IMR-90 (cell line): ENCODE measurements at regions not wholly inside any gene's neighbourhood (a gene's known extent, or its start where the extent isn't known, plus 50 kb on each side); places are given as distances from the start of the nearest gene placed in this dataset.
"Not testable (repeated sequence)": the region's sequence is repeated elsewhere in the genome, so short reads cannot be mapped to it uniquely, and the experiment has no call there.

ENCODE experiments used
- ATAC-seq: fragments of 200-7000 bp; cut with Tn5 transposase; 2 replicates; pipeline ENCODE4 v1.9.1; 2020; ENCODE audit warnings: low read depth, mild to moderate bottlenecking, moderate library complexity
- BruUV-seq: library from RNA; stranded (reverse); fragments of 400-500 nt; replicated peaks from 2 replicates; lab custom pipeline; 2021; lab: Mats Ljungman, UMichigan
- CTCF ChIA-PET: fragments of 300-600 bp; formaldehyde crosslinking; extraction: SDS; loops from one replicate; lab custom pipeline; 2021; ENCODE audit warnings: antibody characterized with exemption; lab: Yijun Ruan, JAX
- POLR2A ChIA-PET: fragments of 300-600 bp; sonication (Branson Sonifier 250); formaldehyde crosslinking; loops from one replicate; lab custom pipeline; 2022; ENCODE audit warnings: antibody characterized with exemption; ENCODE audit not compliant: unreplicated experiment; lab: Charles Lee
- DNase-seq: peaks from one replicate; pipeline ENCODE4 v3.0.0; 2013
- H2AFZ ChIP-seq: replicated peaks from 2 replicates; pipeline ENCODE3; 2013; ENCODE audit warnings: low read length, mild to moderate bottlenecking; ENCODE audit not compliant: poor library complexity
- H2AK5ac ChIP-seq: 2 replicates; pipeline ENCODE4 v1.6.1; 2013; ENCODE audit warnings: low read depth, low read length, inconsistent platforms
- H2AK9ac ChIP-seq: replicated peaks from 2 replicates; pipeline ENCODE3; 2013; ENCODE audit warnings: mild to moderate bottlenecking, low read depth, low read length, moderate library complexity; ENCODE audit not compliant: poor library complexity
- H2BK120ac ChIP-seq: 2 replicates; pipeline ENCODE4 v1.6.1; 2013; ENCODE audit warnings: low read depth, low read length, inconsistent platforms
- H2BK15ac ChIP-seq: 3 replicates; pipeline ENCODE4 v1.6.1; 2013; ENCODE audit warnings: low read depth, low read length, inconsistent platforms
- H2BK20ac ChIP-seq: 2 replicates; pipeline ENCODE4 v1.6.1; 2013; ENCODE audit warnings: low read depth, mild to moderate bottlenecking, inconsistent platforms, low read length, moderate library complexity
- H2BK5ac ChIP-seq: 2 replicates; pipeline ENCODE4 v1.6.1; 2013; ENCODE audit warnings: mild to moderate bottlenecking, low read depth, low read length, inconsistent platforms; ENCODE audit not compliant: poor library complexity, severe bottlenecking
- H3K14ac ChIP-seq: replicated peaks from 2 replicates; pipeline ENCODE4 v1.6.1; 2013; ENCODE audit warnings: low read depth, low read length, inconsistent platforms
- H3K18ac ChIP-seq: 2 replicates; pipeline ENCODE4 v1.6.1; 2013; ENCODE audit warnings: low read depth, low read length, control low read depth
- H3K23ac ChIP-seq: 2 replicates; pipeline ENCODE4 v1.6.1; 2013; ENCODE audit warnings: low read depth, low read length, inconsistent platforms
- H3K27ac ChIP-seq: 2 replicates; pipeline ENCODE4 v1.5.1; 2013; ENCODE audit warnings: mild to moderate bottlenecking, control low read depth, low read length; ENCODE audit not compliant: insufficient read depth
- H3K27me3 ChIP-seq: 2 replicates; pipeline ENCODE4 v1.6.1; 2013; ENCODE audit warnings: low read length; ENCODE audit not compliant: control insufficient read depth, insufficient read depth
- H3K36me3 ChIP-seq: 2 replicates; pipeline ENCODE4 v1.6.1; 2013; ENCODE audit warnings: low read length, mixed read lengths; ENCODE audit not compliant: control insufficient read depth, insufficient read depth
- H3K4ac ChIP-seq: 2 replicates; pipeline ENCODE4 v1.6.1; 2013; ENCODE audit warnings: low read depth, low read length, inconsistent platforms
- H3K4me1 ChIP-seq: 2 replicates; pipeline ENCODE4 v1.6.1; 2013; ENCODE audit warnings: low read length, mixed read lengths; ENCODE audit not compliant: control insufficient read depth, insufficient read depth
- H3K4me2 ChIP-seq: 2 replicates; pipeline ENCODE4 v1.6.1; 2013; ENCODE audit warnings: low read depth, mild to moderate bottlenecking, control low read depth, low read length, moderate library complexity
- H3K4me3 ChIP-seq: 2 replicates; pipeline ENCODE4 v1.5.1; 2013; ENCODE audit warnings: low read depth, mild to moderate bottlenecking, control low read depth, low read length, moderate library complexity; ENCODE audit not compliant: insufficient read depth
- H3K56ac ChIP-seq: 2 replicates; pipeline ENCODE4 v1.6.1; 2013; ENCODE audit warnings: low read length, inconsistent platforms; ENCODE audit not compliant: insufficient read depth; ENCODE audit errors: extremely low read depth
- H3K79me1 ChIP-seq, 2 experiments: 2 replicates each; pipeline ENCODE4 v1.6.1; 2013; ENCODE audit warnings: low read length in 2 of 2, inconsistent platforms in 1 of 2, low read depth in 1 of 2
- H3K9ac ChIP-seq: 2 replicates; pipeline ENCODE4 v1.6.1; 2013; ENCODE audit warnings: low read depth, low read length, control low read depth
- H3K9me1 ChIP-seq: 2 replicates; pipeline ENCODE4 v1.6.1; 2013; ENCODE audit warnings: low read length, inconsistent platforms; ENCODE audit not compliant: insufficient read depth
- H3K9me3 ChIP-seq: 2 replicates; pipeline ENCODE4 v1.6.1; 2013; ENCODE audit warnings: low read length; ENCODE audit not compliant: control insufficient read depth, insufficient read depth
- H4K20me1 ChIP-seq: 2 replicates; pipeline ENCODE4 v1.6.1; 2013; ENCODE audit warnings: low read length, inconsistent platforms; ENCODE audit not compliant: insufficient read depth
- H4K5ac ChIP-seq: 2 replicates; pipeline ENCODE4 v1.6.1; 2013; ENCODE audit warnings: mild to moderate bottlenecking, low read depth, low read length, control low read depth
- H4K8ac ChIP-seq, 2 experiments: 2 replicates each; pipeline ENCODE4 v1.6.1; 2013; ENCODE audit warnings: low read depth in 2 of 2, low read length in 2 of 2, control low read depth in 1 of 2, inconsistent platforms in 1 of 2
- H4K91ac ChIP-seq: 2 replicates; pipeline ENCODE4 v1.6.1; 2013; ENCODE audit warnings: low read depth, low read length, inconsistent platforms; ENCODE audit not compliant: insufficient read depth
- WGBS, 2 experiments: methylation state at CpG; one replicate each; pipeline versions ENCODE4 v1.1.5 to v1.1.7; 2013; ENCODE audit warnings: missing lambda C conversion rate in 2 of 2; ENCODE audit not compliant: insufficient read length in 1 of 2; ENCODE audit errors: extremely low coverage in 2 of 2; 5-methylcytosine and 5-hydroxymethylcytosine counted together
- dilution Hi-C: fragments of 300-500 bp; cut with HindIII; formaldehyde crosslinking; loops from one replicate; pipeline ENCODE4 v1.14.3; 2018; ENCODE audit warnings: low sequenced_read_pairs; ENCODE audit not compliant: unreplicated experiment
- in situ Hi-C: fragments of 300-500 bp; cut with MboI; formaldehyde crosslinking; loops from 3 replicates; pipeline ENCODE4 v1.14.3; 2019; ENCODE audit warnings: low sequenced_read_pairs, inconsistent platforms, mixed read lengths
- intact Hi-C: fragments of 100-400 bp; cut with micrococcal nuclease; formaldehyde crosslinking; loops from 2 replicates; pipeline ENCODE4 v1.10.0; 2022

DNA sequence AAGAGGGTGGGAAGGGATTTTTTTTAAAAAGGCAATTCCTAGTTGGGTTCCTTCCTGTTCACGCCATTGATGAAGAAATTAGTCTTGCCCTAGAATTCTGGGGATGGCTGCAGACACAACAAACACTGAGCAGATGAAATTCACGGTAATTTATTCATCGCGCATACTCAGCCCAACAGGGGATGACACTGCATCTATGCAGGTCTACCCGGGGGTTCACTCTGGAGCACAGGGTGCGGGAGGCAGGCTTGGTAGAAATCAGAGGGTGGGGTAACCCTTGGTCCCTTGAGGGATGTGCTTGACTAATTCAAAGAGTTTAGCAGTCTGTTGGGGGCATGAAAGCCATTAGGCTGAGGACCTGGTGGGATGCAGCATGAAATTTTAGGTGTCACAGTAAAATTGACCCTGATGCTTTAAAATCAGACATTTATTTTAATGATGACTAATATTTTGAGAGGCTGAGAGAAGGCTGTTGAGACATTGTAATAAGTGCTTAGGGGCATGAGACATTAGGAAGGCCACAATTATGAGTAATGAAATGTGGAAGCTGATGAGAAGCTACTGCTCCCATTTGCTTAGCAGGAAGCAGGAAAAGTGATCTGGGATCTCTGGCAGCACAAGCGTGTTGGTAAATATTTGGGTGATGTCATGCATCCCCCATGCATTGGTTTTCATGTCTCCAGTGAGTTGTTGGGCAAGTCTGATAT lies 1800.3 kb upstream of the DEFB115 start:
- H2AFZ ChIP-seq, H3K4ac ChIP-seq, H3K18ac ChIP-seq, BruUV-seq, H3K79me1 ChIP-seq, H2AK5ac ChIP-seq, dilution Hi-C loops, ATAC-seq, H2BK15ac ChIP-seq, H3K4me1 ChIP-seq, H2BK120ac ChIP-seq, H4K8ac ChIP-seq, H3K56ac ChIP-seq, H2BK5ac ChIP-seq, DNase-seq, H3K36me3 ChIP-seq, H3K4me3 ChIP-seq, H3K27me3 ChIP-seq, H3K9me1 ChIP-seq, H3K14ac ChIP-seq, H3K4me2 ChIP-seq, intact Hi-C loops, H4K20me1 ChIP-seq, H3K27ac ChIP-seq, H2AK9ac ChIP-seq, POLR2A ChIA-PET, H3K23ac ChIP-seq, H4K91ac ChIP-seq, H2BK20ac ChIP-seq, in situ Hi-C loops, H3K9me3 ChIP-seq, H3K9ac ChIP-seq, H4K5ac ChIP-seq: not testable (repeated sequence)
- WGBS, 2 experiments, result 65% methylated on average over 4 of the region's 7 CpGs; no CpG with 5 or more reads in 1 of the 2 experiments
- CTCF ChIA-PET, result interaction anchor here (1.0 kb wide), 1 partner anchor 14 kb away, joined by 3 read pairs; no protein-coding TSS in a partner anchor
